ENCODE measurements at regions not wholly inside any gene's neighbourhood (a gene's known extent, or its start where the extent isn't known, plus 50 kb on each side); places are given as distances from the start of the nearest gene placed in this dataset.

- DNase-seq (ENCODE audit: low read depth in 1 of 2, low spot score in 2 of 2): no peak
- Histone ChIP-seq H2BK5ac (ENCODE audit: low read depth, low read length) (no peak overlapping the region), H3K9me3 (ENCODE audit: insufficient read depth in 2 of 2, low read depth in 1 of 2, low read length in 1 of 2) (no peaks in the 10 kb centered on the region), H3K4me1 (replicated peaks in 1 of 4; ENCODE audit: control insufficient read depth in 3 of 4, insufficient read depth in 4 of 4, low read length in 3 of 4) (no peaks in the 10 kb centered on the region), H3K4me2 (ENCODE audit: insufficient read depth in 1 of 2, low read depth in 2 of 2, low read length in 2 of 2) (no peak overlapping the region), H3K14ac (ENCODE audit: insufficient read length) (no peak overlapping the region), H2BK15ac (ENCODE audit: low read length) (no peak overlapping the region), H3K4me3 (ENCODE audit: extremely low read depth in 1 of 4, insufficient read depth in 2 of 4, low read depth in 3 of 4, low read length in 4 of 4) (no peak overlapping the region), H2AFZ (ENCODE audit: low read length) (no peak overlapping the region), H3K18ac (ENCODE audit: extremely low read depth, low read length) (no peak overlapping the region), H2BK20ac (ENCODE audit: low read length) (no peak overlapping the region), H2BK120ac (replicated peaks; ENCODE audit: low read depth, low read length) (no peak overlapping the region), H3K4ac (replicated peaks; ENCODE audit: insufficient read length, low read depth, low read length) (no peak overlapping the region), H4K20me1 (replicated peaks in 1 of 2; ENCODE audit: control insufficient read depth in 1 of 2, insufficient read depth in 2 of 2, low read length in 2 of 2) (no peaks in the 10 kb centered on the region), H3K27ac (ENCODE audit: low read depth, low read length) (no peak overlapping the region), H4K91ac (replicated peaks; ENCODE audit: insufficient read length, low read length) (no peak overlapping the region), H3K79me2 (ENCODE audit: control insufficient read depth in 1 of 2, insufficient read depth in 2 of 2, low read length in 2 of 2) (no peaks in the 10 kb centered on the region), H4K8ac (ENCODE audit: extremely low read depth, insufficient read depth, low read length) (no peak overlapping the region), H3K36me3 (ENCODE audit: control insufficient read depth in 2 of 4, insufficient read depth in 4 of 4, low read length in 3 of 4) (no peaks in the 10 kb centered on the region), H3K27me3 (replicated peaks in 1 of 4; ENCODE audit: control insufficient read depth in 3 of 4, extremely low read depth in 1 of 4, insufficient read depth in 3 of 4, low read length in 3 of 4) (no peaks in the 10 kb centered on the region), H3K56ac (replicated peaks; ENCODE audit: insufficient read length, low read depth, low read length) (no peak overlapping the region), H2AK5ac (ENCODE audit: low read depth, low read length) (no peak overlapping the region), H2BK12ac (ENCODE audit: low read depth, low read length) (no peak overlapping the region), H4K5ac (ENCODE audit: insufficient read length, low read depth, low read length) (no peak overlapping the region), H3K79me1 (ENCODE audit: low read depth, low read length) (no peaks in the 10 kb centered on the region), H3K23me2 (ENCODE audit: low read depth, low read length) (no peaks in the 10 kb centered on the region), H3K9ac (replicated peaks in 1 of 4; ENCODE audit: extremely low read depth in 1 of 4, low read depth in 3 of 4, low read length in 3 of 4) (no peak overlapping the region), H3K23ac (ENCODE audit: insufficient read length) (no peak overlapping the region)
- POLR2A ChIA-PET (ENCODE audit: partially characterized antibody): no interaction called here
- FAIRE-seq: no peak
- 62% methylated on average over 2 of the region's 2 CpGs; no CpG with 5 or more reads in 1 of the 2 experiments for WGBS, 2 experiments (ENCODE audit: extremely low coverage in 1 of 2, insufficient coverage in 1 of 2, insufficient read length in 1 of 2, insufficient replicate concordance in 2 of 2, low coverage in 1 of 2, low lambda C conversion rate in 2 of 2, missing lambda C conversion rate in 1 of 2)
- TF ChIP-seq KDM4A (IDR thresholded peaks at IDR 0.05; ENCODE audit: low read depth, low read length, severe bottlenecking) (no peak), ZNF274 (IDR thresholded peaks at IDR 0.05; ENCODE audit: borderline replicate concordance, extremely low read depth, low read length) (no peak), ASH2L (IDR thresholded peaks at IDR 0.05; ENCODE audit: low read length) (no peak), SRF (IDR thresholded peaks at IDR 0.05; ENCODE audit: low read depth, low read length) (no peak)
- CTCF ChIA-PET (ENCODE audit: partially characterized antibody): no interaction called here
These were observed 228.2 kb upstream of the CNTN3 start for GRCh38 chr3:74842649-74843048.
